Neural cell (in vitro differentiated cells): ENCODE measurements at regions not wholly inside any gene's neighbourhood (a gene's known extent, or its start where the extent isn't known, plus 50 kb on each side); places are given as distances from the start of the nearest gene placed in this dataset.

Experiments used
- H2AFZ ChIP-seq: fragments of 200-600, 300-800 bp; sonication (generic), shearing (Covaris generic); 2 replicates; pipeline ENCODE4 v1.6.0; 2014; ENCODE audit warnings: low read depth, mild to moderate bottlenecking, antibody characterized with exemption, low read length, moderate library complexity
- H3F3A ChIP-seq: fragments of 200-600 bp; shearing (Covaris generic); 2 replicates; pipeline ENCODE4 v1.6.1; 2016; ENCODE audit warnings: mild to moderate bottlenecking, moderate library complexity, mixed read lengths, antibody characterized with exemption, low read length; ENCODE audit not compliant: insufficient read depth, poor library complexity, severe bottlenecking
- H3K27ac ChIP-seq: fragments of 200-600, 300-800 bp; sonication (generic), shearing (Covaris generic); 2 replicates; pipeline ENCODE4 v1.5.1; 2014; ENCODE audit warnings: mild to moderate bottlenecking, low read length, moderate library complexity
- H3K27me3 ChIP-seq: fragments of 300-800, 200-600 bp; sonication (generic), shearing (Covaris generic); 2 replicates; pipeline ENCODE4 v1.6.0; 2014; ENCODE audit warnings: mild to moderate bottlenecking, low read depth, low read length, moderate library complexity; ENCODE audit not compliant: insufficient read depth
- H3K36me3 ChIP-seq: fragments of 300-800, 200-600 bp; sonication (generic), shearing (Covaris generic); 2 replicates; pipeline ENCODE4 v1.5.1; 2014; ENCODE audit warnings: mild to moderate bottlenecking, antibody characterized with exemption, low read length, moderate library complexity; ENCODE audit not compliant: insufficient read depth
- H3K4me2 ChIP-seq: fragments of 300-800, 200-600 bp; sonication (generic), shearing (Covaris generic); 2 replicates; pipeline ENCODE4 v1.6.0; 2014; ENCODE audit warnings: mild to moderate bottlenecking, low read length
- H3K4me3 ChIP-seq: fragments of 300-800, 200-600 bp; sonication (generic), shearing (Covaris generic); 2 replicates; pipeline ENCODE4 v1.5.1; 2014; ENCODE audit warnings: mild to moderate bottlenecking, low read length, moderate library complexity
- H3K79me2 ChIP-seq: fragments of 200-600 bp; shearing (Covaris generic); replicated peaks from 2 replicates; pipeline ENCODE4 v1.6.0; 2014; ENCODE audit warnings: mild to moderate bottlenecking, low read length, moderate library complexity; ENCODE audit not compliant: insufficient read depth
- H3K9ac ChIP-seq: fragments of 300-800, 200-600 bp; sonication (generic), shearing (Covaris generic); 2 replicates; pipeline ENCODE4 v1.6.1; 2016; ENCODE audit warnings: mild to moderate bottlenecking, low read length, mixed read lengths
- H3K9me2 ChIP-seq: fragments of 200-600 bp; shearing (Covaris generic); 2 replicates; pipeline ENCODE4 v1.6.1; 2016; ENCODE audit warnings: mild to moderate bottlenecking, low read length, mixed read lengths; ENCODE audit not compliant: insufficient read depth
- H3K9me3 ChIP-seq: fragments of 200-600, 300-800 bp; sonication (generic), shearing (Covaris generic); 2 replicates; pipeline ENCODE4 v1.6.1; 2016; ENCODE audit warnings: mild to moderate bottlenecking, mixed run types, low read length, moderate library complexity, mixed read lengths
- H4K20me1 ChIP-seq: fragments of 200-600 bp; shearing (Covaris generic); 2 replicates; pipeline ENCODE4 v1.6.1; 2016; ENCODE audit warnings: mild to moderate bottlenecking, mixed run types; ENCODE audit not compliant: insufficient read depth
- CTCF ChIP-seq: fragments of 450-650 bp; IDR thresholded peaks from 2 replicates; pipeline ENCODE4 v1.5.1; 2014; ENCODE audit warnings: antibody characterized with exemption, mild to moderate bottlenecking, moderate library complexity; ENCODE audit not compliant: poor library complexity, severe bottlenecking
- EP300 ChIP-seq: fragments of 450-650 bp; conservative IDR thresholded peaks from 2 replicates; pipeline ENCODE4 v1.6.1; 2014; ENCODE audit warnings: antibody characterized with exemption, mild to moderate bottlenecking, moderate library complexity; ENCODE audit not compliant: poor library complexity, severe bottlenecking
- EZH2 ChIP-seq: fragments of 200-600, 300-800 bp; shearing (Covaris generic), sonication (generic); IDR thresholded peaks from 2 replicates; pipeline ENCODE4 v1.6.1; 2014; ENCODE audit warnings: antibody characterized with exemption, low read length, borderline replicate concordance, mild to moderate bottlenecking; ENCODE audit not compliant: insufficient read depth, poor library complexity, severe bottlenecking
- MXI1 ChIP-seq: fragments of 450-650 bp; conservative IDR thresholded peaks from 2 replicates; pipeline ENCODE4 v1.6.1; 2014; ENCODE audit warnings: antibody characterized with exemption, mild to moderate bottlenecking; ENCODE audit not compliant: poor library complexity, severe bottlenecking
- POLR2AphosphoS5 ChIP-seq: IDR thresholded peaks from 2 replicates; pipeline ENCODE4 v1.6.1; 2012
- RAD21 ChIP-seq: fragments of 450-650 bp; conservative IDR thresholded peaks from 2 replicates; pipeline ENCODE4 v1.6.1; 2014; ENCODE audit warnings: antibody characterized with exemption, mild to moderate bottlenecking, moderate library complexity
- REST ChIP-seq: IDR thresholded peaks from 2 replicates; pipeline ENCODE4 v1.6.1; 2012; ENCODE audit warnings: borderline replicate concordance
- SMC3 ChIP-seq: fragments of 450-650 bp; conservative IDR thresholded peaks from 2 replicates; pipeline ENCODE4 v1.6.1; 2014; ENCODE audit warnings: antibody characterized with exemption, mild to moderate bottlenecking, moderate library complexity; ENCODE audit not compliant: poor library complexity
- TAF1 ChIP-seq: IDR thresholded peaks from 2 replicates; pipeline ENCODE4 v1.6.1; 2012; ENCODE audit warnings: low read depth

- Histone ChIP-seq H2AFZ (no peak overlapping the region), H3K9me3 (no peaks in the 10 kb centered on the region), H3K4me3 (no peak overlapping the region), H3K36me3 (no peaks in the 10 kb centered on the region), H3K9me2 (no peaks in the 10 kb centered on the region), H3K27ac (no peak overlapping the region), H3K27me3 (no peaks in the 10 kb centered on the region), H4K20me1 (no peaks in the 10 kb centered on the region), H3K79me2 (no peaks in the 10 kb centered on the region), H3K9ac (no peak overlapping the region), H3K4me2 (no peak overlapping the region), H3F3A (no peaks in the 10 kb centered on the region)
- TF ChIP-seq MXI1 (no peak), CTCF (no peak), TAF1 (no peak), RAD21 (no peak), REST (no peak)
Observed at GRCh38 chr11:109197656-109198055, 224.3 kb upstream of the C11orf87 start.

- Histone ChIP-seq H3K9me2 (no peaks in the 10 kb centered on the region), H3F3A (no peaks in the 10 kb centered on the region), H3K4me3 (no peak overlapping the region), H4K20me1 (no peaks in the 10 kb centered on the region), H3K4me2 (no peak overlapping the region), H3K9me3 (no peaks in the 10 kb centered on the region), H3K27ac (no peak overlapping the region), H3K27me3 (no peaks in the 10 kb centered on the region), H3K36me3 (no peaks in the 10 kb centered on the region), H3K9ac (no peak overlapping the region), H3K79me2 (no peaks in the 10 kb centered on the region), H2AFZ (no peak overlapping the region)
- TF ChIP-seq SMC3 (no peak), REST (no peak), POLR2AphosphoS5 (no peak), EP300 (no peak), TAF1 (no peak), CTCF (no peak), EZH2 (no peak), MXI1 (no peak), RAD21 (no peak)
Observed at GRCh38 chr11:109203176-109203575, 218.8 kb upstream of the C11orf87 start.
